ENCODE measurements at regions not wholly inside any gene's neighbourhood (a gene's known extent, or its start where the extent isn't known, plus 50 kb on each side); places are given as distances from the start of the nearest gene placed in this dataset.

GRCh38 chr5:53826504-53826903, 266.1 kb downstream of the NDUFS4 start:
- DNase-seq (ENCODE audit: low read depth), result no peak

DNA sequence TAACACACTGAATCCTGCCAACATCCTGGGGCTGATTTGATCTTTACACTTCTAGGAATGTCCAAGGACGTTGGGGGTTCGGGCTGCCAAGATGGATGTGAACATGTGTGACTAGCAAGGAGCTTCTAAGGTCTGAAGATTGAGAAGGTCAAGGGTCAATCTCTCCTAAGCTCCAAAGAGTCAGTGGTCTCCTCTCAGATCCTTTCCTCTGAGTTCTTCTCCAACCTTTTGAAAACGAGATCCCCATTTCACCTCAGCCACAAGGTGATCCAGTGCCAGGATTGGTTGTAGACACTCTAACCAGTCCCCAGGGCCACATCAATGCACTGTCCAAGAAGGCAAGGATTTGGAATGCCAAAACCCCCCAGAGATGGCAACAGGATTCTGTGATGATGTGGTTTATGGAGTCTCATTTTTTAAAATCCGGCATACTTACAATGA, 266.8 kb downstream of the NDUFS4 start:
- no peak for DNase-seq (ENCODE audit: low read depth)

DNA sequence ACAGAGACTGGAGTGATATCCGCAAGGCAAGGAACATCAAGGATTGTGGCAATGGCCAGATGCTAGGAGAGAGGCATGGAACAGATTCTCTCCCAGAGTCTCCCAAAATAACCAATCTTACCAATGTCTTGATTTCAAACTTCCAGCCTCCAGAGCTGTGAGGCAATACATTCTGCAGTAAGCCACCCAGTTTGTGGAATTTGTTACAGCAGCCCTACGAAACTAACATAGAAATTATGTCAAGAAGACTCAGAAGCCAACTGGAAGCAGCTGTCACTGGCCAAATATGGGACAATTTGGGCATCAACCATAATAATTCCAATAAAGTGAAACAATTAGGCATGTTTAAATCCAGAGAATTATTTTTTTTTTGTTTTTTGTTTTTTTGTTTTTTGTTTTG, 271.1 kb downstream of the NDUFS4 start:
- DNase-seq (ENCODE audit: low read depth), result no peak

All from iris pigment epithelial cell (primary cell).